ENCODE measurements at regions not wholly inside any gene's neighbourhood (a gene's known extent, or its start where the extent isn't known, plus 50 kb on each side); places are given as distances from the start of the nearest gene placed in this dataset.

- TF ChIP-seq LEF1 (IDR thresholded peaks at IDR 0.05; ENCODE audit: borderline replicate concordance): no peak
- no peak for TF ChIP-seq FOXM1 (IDR thresholded peaks at IDR 0.05; ENCODE audit: borderline replicate concordance)
- no peak for TF ChIP-seq FOXK2 (IDR thresholded peaks at IDR 0.05)
- no peak for TF ChIP-seq TARDBP (IDR thresholded peaks at IDR 0.05)
- no peak for TF ChIP-seq BHLHE40 (IDR thresholded peaks at IDR 0.05; ENCODE audit: borderline replicate concordance)
- TF ChIP-seq SP1 (IDR thresholded peaks at IDR 0.05): no peak
- no peak for TF ChIP-seq HDGF (IDR thresholded peaks at IDR 0.05; ENCODE audit: borderline replicate concordance)
- TF ChIP-seq FOXA1 (IDR thresholded peaks at IDR 0.05): no peak
Measured at GRCh38 chr4:152164561-152164960, 371.3 kb downstream of the FBXW7 start.
